Activated CD4-positive, alpha-beta T cell treated with anti-CD3 and anti-CD28 coated beads, Interleukin-2, amount 10 ng/mL, durations not matched to agents 24 days and 14 days (primary cell): ENCODE measurements at regions not wholly inside any gene's neighbourhood (a gene's known extent, or its start where the extent isn't known, plus 50 kb on each side); places are given as distances from the start of the nearest gene placed in this dataset.

Experiments used
- DNase-seq: peaks from one replicate; pipeline ENCODE4 v3.0.0; 2022
- H3K27ac Mint-ChIP-seq: one replicate; pipeline ENCODE4 v1.8.0; 2022; ENCODE audit warnings: mild to moderate bottlenecking, mixed read lengths
- H3K27me3 Mint-ChIP-seq: one replicate; pipeline ENCODE4 v1.8.0; 2022; ENCODE audit warnings: mixed read lengths
- H3K36me3 Mint-ChIP-seq: one replicate; pipeline ENCODE4 v1.8.0; 2022; ENCODE audit warnings: low read depth, mild to moderate bottlenecking, mixed read lengths
- H3K4me1 Mint-ChIP-seq: one replicate; pipeline ENCODE4 v1.8.0; 2021; ENCODE audit warnings: mixed read lengths
- H3K4me3 Mint-ChIP-seq: one replicate; pipeline ENCODE4 v1.8.0; 2022; ENCODE audit warnings: mild to moderate bottlenecking, moderate library complexity, mixed read lengths
- H3K9me3 Mint-ChIP-seq: one replicate; pipeline ENCODE4 v1.8.0; 2021; ENCODE audit warnings: mixed read lengths
- intact Hi-C: fragments of 100-400 bp; cut with micrococcal nuclease; formaldehyde crosslinking; loops from one replicate; pipeline ENCODE4 v1.15.1; 2023

DNA sequence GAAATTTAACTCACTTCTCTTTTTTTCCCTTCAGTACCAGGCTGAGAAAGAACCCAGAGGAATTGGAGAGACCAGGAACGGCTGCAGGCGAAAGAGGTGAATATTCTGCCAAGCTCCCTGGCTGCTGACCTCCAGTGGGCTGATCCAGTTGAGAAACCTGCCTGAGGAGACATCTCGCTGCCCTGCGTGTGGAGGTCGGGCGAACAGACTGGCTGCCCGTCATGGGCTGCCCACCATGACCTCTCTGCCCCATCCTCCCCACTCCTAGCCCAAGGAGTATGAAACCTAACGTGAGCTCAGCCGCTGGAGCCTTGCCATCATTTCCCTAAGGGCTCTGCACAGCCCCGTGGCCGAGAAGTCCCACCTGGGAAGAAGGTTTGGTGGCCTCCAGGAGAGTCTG is 148.8 kb upstream of the SALL3 start:
- H3K27ac Mint-ChIP-seq = no peak overlapping the region
- no peaks in the 10 kb centered on the region for H3K27me3 Mint-ChIP-seq
- H3K4me1 Mint-ChIP-seq = no peaks in the 10 kb centered on the region
- intact Hi-C loops = no loop called here
- H3K4me3 Mint-ChIP-seq = no peak overlapping the region
- H3K9me3 Mint-ChIP-seq = no peaks in the 10 kb centered on the region
- H3K36me3 Mint-ChIP-seq = no peaks in the 10 kb centered on the region
- DNase-seq = no peak

DNA sequence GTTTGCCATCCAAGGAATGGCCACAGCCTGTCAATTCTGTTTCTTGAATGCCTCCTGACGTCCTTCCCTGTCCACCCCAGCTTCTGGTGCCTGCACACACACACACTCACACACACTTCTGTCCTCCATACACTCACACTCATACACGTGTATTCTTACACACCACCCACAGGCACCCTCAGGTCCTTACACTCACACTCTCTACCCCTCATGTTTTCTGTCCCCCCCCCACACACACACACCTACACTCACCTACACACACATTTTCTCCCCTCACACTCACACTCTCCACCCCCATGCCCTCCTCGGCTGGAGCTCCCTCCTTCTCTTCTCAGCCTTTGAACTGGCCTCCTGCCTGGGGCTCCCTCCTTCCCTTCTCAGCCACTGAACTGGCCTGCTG is 148.0 kb upstream of the SALL3 start:
- no peaks in the 10 kb centered on the region for H3K27me3 Mint-ChIP-seq
- H3K36me3 Mint-ChIP-seq = no peaks in the 10 kb centered on the region
- no peak for DNase-seq
- intact Hi-C loops = no loop called here
- H3K4me3 Mint-ChIP-seq = no peak overlapping the region
- no peak overlapping the region for H3K27ac Mint-ChIP-seq
- no peaks in the 10 kb centered on the region for H3K4me1 Mint-ChIP-seq
- H3K9me3 Mint-ChIP-seq = no peaks in the 10 kb centered on the region

DNA sequence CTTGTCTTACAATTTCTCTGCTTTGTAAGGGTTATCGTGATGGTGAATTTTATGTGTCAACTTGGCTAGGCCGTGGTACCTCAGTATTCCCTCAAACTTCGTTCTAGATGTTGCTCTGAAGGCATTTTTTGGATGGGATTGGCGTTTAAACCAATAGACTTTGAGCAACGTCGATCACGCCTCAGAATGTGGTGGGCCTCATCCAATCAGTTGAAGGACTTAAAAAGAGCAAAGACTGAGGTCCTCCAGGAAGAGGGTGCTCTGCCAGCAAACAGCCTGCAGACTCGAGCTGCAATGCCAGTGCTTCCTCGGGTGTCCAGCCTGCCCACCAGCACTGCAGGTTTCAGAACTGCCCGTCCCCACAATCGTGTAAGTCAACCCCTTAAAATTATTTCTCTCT is 145.8 kb upstream of the SALL3 start:
- DNase-seq = no peak
- H3K9me3 Mint-ChIP-seq = peaks cover 4% of the 10 kb centered on the region
- no peak overlapping the region for H3K4me3 Mint-ChIP-seq
- no peaks in the 10 kb centered on the region for H3K36me3 Mint-ChIP-seq
- no peaks in the 10 kb centered on the region for H3K4me1 Mint-ChIP-seq
- H3K27ac Mint-ChIP-seq = no peak overlapping the region
- intact Hi-C loops = no loop called here
- H3K27me3 Mint-ChIP-seq = no peaks in the 10 kb centered on the region

DNA sequence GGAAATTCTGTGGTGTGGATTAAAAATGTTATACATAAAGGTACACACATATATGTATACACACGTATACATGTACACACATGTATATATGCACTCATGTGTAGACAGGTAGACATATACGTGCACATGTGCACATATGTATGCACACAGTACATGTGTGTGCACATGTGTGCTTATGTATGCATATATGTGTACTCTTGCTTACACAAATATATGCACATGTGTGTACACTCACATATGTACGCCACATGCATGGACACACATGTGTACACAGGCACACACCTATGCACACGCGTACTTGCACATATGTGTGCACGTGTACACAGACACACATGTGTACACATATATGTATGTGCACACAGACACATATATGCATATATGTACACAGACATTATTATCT is 142.8 kb upstream of the SALL3 start:
- no peaks in the 10 kb centered on the region for H3K27me3 Mint-ChIP-seq
- no peak for DNase-seq
- no peaks in the 10 kb centered on the region for H3K4me1 Mint-ChIP-seq
- intact Hi-C loops = no loop called here
- no peak overlapping the region for H3K27ac Mint-ChIP-seq
- H3K36me3 Mint-ChIP-seq = no peaks in the 10 kb centered on the region
- H3K4me3 Mint-ChIP-seq = no peak overlapping the region
- H3K9me3 Mint-ChIP-seq = peaks cover 19% of the 10 kb centered on the region

DNA sequence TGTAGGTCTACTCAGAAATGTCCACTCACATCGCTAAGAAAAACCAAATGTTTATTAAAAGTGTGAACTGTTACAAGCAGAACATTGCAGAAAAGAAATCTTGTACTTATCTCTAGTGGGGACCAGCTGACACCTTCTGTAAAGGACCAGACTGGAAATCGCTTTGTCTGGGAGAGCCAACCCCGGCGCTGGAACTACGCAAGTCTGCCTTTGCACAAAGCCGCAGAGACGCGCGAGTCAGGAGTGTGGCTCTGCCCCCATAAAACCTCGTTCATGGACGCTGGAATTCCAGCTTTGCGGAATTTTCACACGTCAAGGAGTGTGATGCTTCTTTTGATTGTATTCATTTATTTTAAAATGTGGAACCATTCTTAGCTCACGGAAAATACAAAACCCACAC is 141.9 kb upstream of the SALL3 start:
- no peak overlapping the region for H3K4me3 Mint-ChIP-seq
- no peaks in the 10 kb centered on the region for H3K4me1 Mint-ChIP-seq
- no peaks in the 10 kb centered on the region for H3K36me3 Mint-ChIP-seq
- peaks cover 19% of the 10 kb centered on the region for H3K9me3 Mint-ChIP-seq
- no peaks in the 10 kb centered on the region for H3K27me3 Mint-ChIP-seq
- intact Hi-C loops = no loop called here
- no peak for DNase-seq
- H3K27ac Mint-ChIP-seq = no peak overlapping the region

DNA sequence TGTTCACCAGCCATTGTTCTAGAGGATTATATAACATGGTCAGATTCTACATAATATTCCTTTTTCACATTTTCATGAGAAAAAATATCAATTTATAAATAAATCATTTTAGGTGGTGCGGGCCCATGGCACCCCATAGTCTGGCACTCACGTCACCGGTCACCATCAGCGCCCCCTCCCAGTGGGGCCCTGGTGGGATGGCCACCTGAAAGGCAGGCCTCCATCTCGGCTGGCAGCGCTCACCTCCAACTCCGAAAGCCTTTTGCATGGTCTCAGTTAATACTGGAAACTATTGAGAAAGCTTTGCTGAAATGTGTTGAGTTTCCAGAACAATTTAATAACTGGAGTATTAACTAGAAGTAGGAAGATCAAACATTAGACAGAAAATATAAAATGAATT is 141.4 kb upstream of the SALL3 start:
- no peaks in the 10 kb centered on the region for H3K36me3 Mint-ChIP-seq
- no peak overlapping the region for H3K27ac Mint-ChIP-seq
- no peaks in the 10 kb centered on the region for H3K27me3 Mint-ChIP-seq
- H3K4me1 Mint-ChIP-seq = no peaks in the 10 kb centered on the region
- H3K9me3 Mint-ChIP-seq = peaks cover 21% of the 10 kb centered on the region
- intact Hi-C loops = no loop called here
- DNase-seq = no peak
- H3K4me3 Mint-ChIP-seq = no peak overlapping the region

DNA sequence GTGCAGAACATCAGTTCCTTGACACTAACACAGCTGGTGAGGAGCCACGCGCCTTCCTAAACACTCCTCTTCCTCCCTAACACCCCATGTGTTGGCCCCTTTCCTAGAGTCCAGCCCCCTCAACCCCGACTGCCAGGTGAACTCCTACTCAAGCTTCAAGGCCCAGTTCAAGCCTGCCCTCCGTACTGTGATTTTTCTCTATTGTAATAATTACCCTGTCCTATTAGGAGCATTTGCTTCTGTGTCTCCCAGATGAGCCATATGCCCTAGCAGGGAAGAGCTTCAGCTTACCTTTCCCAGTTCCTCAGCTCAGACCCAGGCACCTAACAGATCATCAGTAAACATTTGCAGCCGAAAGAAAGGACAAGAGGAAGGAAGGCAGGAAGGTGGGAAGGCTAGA is 130.6 kb upstream of the SALL3 start:
- intact Hi-C loops = no loop called here
- no peaks in the 10 kb centered on the region for H3K36me3 Mint-ChIP-seq
- no peak overlapping the region for H3K27ac Mint-ChIP-seq
- no peaks in the 10 kb centered on the region for H3K27me3 Mint-ChIP-seq
- DNase-seq = no peak
- peaks cover 33% of the 10 kb centered on the region for H3K9me3 Mint-ChIP-seq
- no peak overlapping the region for H3K4me3 Mint-ChIP-seq
- no peaks in the 10 kb centered on the region for H3K4me1 Mint-ChIP-seq

DNA sequence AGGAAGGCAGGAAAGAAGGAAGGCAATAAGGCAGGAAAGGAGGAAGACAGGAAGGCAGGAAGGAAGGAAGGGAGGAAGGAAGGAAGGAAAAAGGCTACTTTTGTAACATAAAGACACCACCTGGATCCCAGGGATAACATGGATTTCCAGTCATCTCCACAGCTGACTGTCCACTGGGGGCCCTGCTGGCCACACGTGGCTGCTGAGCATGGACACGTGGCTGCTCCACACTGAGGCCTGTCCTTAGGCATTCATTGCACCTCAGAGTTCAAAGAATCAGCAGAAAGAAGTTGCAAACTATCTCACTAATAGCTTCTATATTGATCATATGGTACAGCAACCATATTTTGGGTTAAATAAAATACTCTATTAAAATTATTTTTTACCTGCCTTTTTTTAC is 130.2 kb upstream of the SALL3 start:
- peaks cover 32% of the 10 kb centered on the region for H3K9me3 Mint-ChIP-seq
- DNase-seq = no peak
- no peaks in the 10 kb centered on the region for H3K36me3 Mint-ChIP-seq
- no peaks in the 10 kb centered on the region for H3K4me1 Mint-ChIP-seq
- no peaks in the 10 kb centered on the region for H3K27me3 Mint-ChIP-seq
- H3K4me3 Mint-ChIP-seq = no peak overlapping the region
- H3K27ac Mint-ChIP-seq = no peak overlapping the region
- intact Hi-C loops = no loop called here

DNA sequence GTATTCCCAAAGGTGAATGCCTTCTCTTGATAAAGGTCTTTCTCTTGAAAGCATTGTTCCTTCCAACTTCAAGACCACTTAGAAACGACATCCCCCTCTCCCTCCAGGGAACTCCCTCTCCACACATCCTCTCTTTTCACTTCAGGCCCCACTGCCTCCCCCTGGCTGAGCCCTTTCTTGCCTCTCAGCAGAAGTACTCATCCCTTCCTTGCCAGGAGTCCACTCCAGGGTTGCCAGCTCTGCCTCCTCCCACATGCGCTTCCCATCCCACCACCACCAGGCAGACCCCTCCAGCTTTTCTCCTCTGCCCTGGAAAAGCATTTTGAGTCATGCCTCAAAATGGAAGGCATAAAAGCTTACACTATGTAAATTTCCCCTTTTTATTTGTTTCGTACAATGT is 126.3 kb upstream of the SALL3 start:
- H3K27me3 Mint-ChIP-seq = no peaks in the 10 kb centered on the region
- intact Hi-C loops = no loop called here
- no peak for DNase-seq
- H3K27ac Mint-ChIP-seq = no peak overlapping the region
- no peak overlapping the region for H3K4me3 Mint-ChIP-seq
- no peaks in the 10 kb centered on the region for H3K36me3 Mint-ChIP-seq
- no peaks in the 10 kb centered on the region for H3K4me1 Mint-ChIP-seq
- peaks cover 16% of the 10 kb centered on the region for H3K9me3 Mint-ChIP-seq

DNA sequence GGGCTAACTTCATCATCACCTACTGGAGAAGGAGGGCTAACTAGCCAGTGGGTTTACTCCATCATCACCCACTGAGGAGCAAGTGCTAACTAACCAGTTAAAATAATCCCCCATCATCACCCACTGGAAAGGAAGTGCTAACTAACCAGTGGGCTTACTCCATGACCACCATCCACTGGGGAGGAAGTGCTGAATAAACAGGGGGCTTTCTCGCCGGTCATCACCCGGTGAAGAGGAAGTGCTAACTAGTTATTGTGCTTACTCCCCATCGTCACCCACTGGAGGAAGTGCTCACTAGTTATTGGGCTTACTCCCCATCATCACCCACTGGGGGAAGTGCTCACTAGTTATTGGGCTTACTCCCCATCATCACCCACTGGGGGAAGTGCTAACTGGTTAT is 124.4 kb upstream of the SALL3 start:
- DNase-seq = no peak
- Mint-ChIP-seq H3K27ac (no peak overlapping the region), H3K27me3 (no peaks in the 10 kb centered on the region), H3K36me3 (no peaks in the 10 kb centered on the region), H3K9me3 (peaks cover 9% of the 10 kb centered on the region), H3K4me1 (no peaks in the 10 kb centered on the region), H3K4me3 (no peak overlapping the region)
- intact Hi-C loops = no loop called here

DNA sequence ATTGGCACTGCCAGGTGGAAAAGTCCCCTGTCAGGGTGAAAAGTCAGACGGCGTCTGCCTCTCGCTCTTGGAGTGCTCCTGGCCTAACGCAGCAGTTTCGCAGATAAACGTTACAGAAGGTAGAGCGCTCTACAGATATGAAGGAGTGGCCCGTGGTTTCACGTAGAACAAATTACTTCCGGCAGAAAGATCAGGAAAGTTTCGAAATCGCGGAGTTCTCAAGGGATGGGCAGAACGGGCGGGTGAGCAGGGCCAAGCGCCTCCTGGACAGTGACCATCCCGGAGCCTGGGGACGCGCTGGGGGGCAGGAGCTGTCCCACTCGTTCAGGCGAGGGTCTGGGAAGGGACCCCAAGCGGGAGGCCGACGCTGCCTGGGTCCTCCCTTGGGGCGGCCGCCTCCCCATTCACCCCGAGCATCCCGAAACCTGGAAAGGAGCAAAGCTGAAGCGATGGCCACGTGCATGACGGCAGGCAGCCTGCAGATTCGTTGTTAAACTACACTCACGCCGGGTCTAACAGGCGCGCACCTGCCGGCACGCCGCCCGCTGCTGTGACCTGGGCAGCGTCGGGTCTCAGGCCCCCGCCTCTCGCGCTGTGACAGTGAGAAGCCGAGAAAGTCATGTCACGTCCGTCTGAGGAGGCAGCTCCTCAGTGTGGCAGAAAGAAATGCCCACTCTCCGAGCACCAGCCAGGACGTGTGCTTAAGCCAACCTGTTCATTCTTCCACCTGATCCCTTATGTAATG is 122.9 kb upstream of the SALL3 start:
- Mint-ChIP-seq H3K27ac (no peak overlapping the region), H3K4me1 (no peaks in the 10 kb centered on the region), H3K27me3 (no peaks in the 10 kb centered on the region), H3K36me3 (no peaks in the 10 kb centered on the region), H3K9me3 (peaks cover 4% of the 10 kb centered on the region), H3K4me3 (no peak overlapping the region)
- no peak for DNase-seq
- intact Hi-C loops = no loop called here

DNA sequence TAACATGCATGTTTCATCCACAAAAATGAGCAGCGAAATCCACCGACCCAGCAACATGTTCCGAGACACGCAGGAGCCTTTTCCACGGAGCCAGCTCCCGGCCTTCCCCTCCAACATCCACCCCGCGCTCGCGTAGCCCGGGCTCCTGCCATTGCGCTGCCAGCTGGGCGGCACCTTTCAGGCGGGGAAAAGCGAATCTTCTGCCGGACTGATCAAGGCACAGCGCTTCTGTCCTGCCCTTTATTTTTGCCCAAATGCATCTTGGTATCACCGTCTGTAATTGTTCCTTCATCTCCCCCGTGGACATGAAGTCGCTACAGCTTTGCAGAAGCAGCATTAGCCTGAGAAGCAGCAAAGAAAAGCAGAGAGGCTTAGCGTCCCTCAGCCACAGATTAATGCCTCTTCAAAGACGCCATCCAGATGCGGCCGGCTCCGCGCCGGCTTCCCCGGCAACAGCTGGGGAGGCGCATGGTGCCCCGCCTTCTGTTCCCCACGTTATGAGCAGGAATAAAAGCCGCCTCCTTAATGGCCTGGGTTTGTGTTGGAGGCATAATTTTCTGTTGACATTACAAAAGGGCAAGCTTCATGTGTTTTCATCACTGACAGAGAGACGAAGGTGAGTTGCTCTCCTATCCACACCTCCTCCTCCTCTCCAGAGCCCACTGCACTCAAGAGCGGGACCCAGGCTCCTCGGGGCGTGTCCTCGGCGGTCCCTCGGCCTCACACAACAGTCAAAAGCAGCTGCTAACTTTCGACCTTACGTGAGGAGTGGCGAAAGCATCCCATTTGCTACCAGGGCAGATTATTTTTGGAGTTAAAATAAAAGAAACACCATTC is 122.1 kb upstream of the SALL3 start:
- intact Hi-C loops = no loop called here
- Mint-ChIP-seq H3K4me1 (no peaks in the 10 kb centered on the region), H3K27me3 (no peaks in the 10 kb centered on the region), H3K9me3 (peaks cover 4% of the 10 kb centered on the region), H3K36me3 (no peaks in the 10 kb centered on the region), H3K27ac (no peak overlapping the region), H3K4me3 (no peak overlapping the region)
- no peak for DNase-seq

DNA sequence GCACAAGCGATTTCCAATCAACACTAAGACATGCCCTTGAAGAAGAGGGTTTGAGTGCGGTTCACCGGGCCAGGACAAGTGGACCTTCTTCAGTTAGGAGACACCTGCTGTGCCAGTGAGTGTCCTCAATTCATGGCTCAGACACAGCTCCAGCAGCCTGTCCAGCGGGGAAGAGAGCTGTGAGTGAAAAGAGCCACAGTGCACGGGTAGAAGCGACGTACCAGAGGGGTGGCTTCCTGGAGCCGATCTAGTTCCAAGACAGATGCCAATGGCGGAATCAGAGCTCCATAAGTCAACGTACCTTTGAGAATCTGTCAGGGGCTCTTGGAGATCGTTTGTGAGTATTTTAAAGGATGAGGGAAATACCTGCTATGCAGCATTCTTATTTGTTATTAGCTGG is 119.9 kb upstream of the SALL3 start:
- Mint-ChIP-seq H3K9me3 (no peaks in the 10 kb centered on the region), H3K4me3 (no peak overlapping the region), H3K27ac (no peak overlapping the region), H3K27me3 (no peaks in the 10 kb centered on the region), H3K4me1 (no peaks in the 10 kb centered on the region), H3K36me3 (no peaks in the 10 kb centered on the region)
- no peak for DNase-seq
- intact Hi-C loops = no loop called here

DNA sequence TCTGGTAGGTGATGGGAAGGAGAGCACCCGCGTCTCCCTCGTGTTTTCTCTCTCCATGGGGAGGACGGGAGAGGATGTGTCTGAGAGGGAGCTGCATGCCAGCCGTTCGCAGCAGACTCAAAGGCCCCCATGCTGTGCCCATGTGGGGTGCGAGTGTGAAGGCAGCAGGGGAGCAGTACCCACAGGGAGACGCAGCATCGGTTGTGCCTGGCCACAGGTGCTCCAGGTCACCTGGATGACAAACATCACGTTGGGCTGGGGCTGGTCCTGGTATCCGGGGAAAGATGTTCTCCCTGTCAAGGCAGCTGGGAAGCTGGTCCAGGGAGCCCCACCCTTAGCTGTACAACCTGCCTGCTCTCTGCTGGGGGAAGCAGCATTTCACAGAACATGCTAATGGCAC is 119.5 kb upstream of the SALL3 start:
- no peak for DNase-seq
- H3K9me3 Mint-ChIP-seq = no peaks in the 10 kb centered on the region
- H3K27me3 Mint-ChIP-seq = no peaks in the 10 kb centered on the region
- H3K4me1 Mint-ChIP-seq = no peaks in the 10 kb centered on the region
- H3K27ac Mint-ChIP-seq = no peak overlapping the region
- H3K4me3 Mint-ChIP-seq = no peak overlapping the region
- intact Hi-C loops = no loop called here
- H3K36me3 Mint-ChIP-seq = no peaks in the 10 kb centered on the region

DNA sequence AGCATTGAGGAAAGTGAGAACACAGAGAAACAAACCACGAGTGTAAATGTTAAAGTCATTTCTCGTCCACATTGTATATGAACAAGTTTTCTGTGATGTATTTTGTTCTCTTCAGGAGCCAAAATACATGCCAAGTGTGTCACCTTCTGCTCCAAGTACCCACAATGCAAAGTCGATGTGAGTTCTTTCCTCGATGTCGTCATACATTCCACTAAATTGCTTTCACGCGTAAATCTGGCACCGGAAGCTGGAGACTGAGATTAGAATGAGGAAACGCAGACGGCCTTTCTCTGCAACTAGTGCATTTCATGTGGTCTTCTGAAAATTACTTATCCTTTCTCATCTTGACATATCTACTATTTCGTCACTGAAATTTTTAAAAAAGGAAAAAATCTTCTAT is 118.5 kb upstream of the SALL3 start:
- Mint-ChIP-seq H3K9me3 (no peaks in the 10 kb centered on the region), H3K27ac (no peak overlapping the region), H3K36me3 (no peaks in the 10 kb centered on the region), H3K4me1 (no peaks in the 10 kb centered on the region), H3K27me3 (no peaks in the 10 kb centered on the region), H3K4me3 (no peak overlapping the region)
- no peak for DNase-seq
- intact Hi-C loops = no loop called here
